DND-41 (cell line): ENCODE measurements at regions not wholly inside any gene's neighbourhood (a gene's known extent, or its start where the extent isn't known, plus 50 kb on each side); places are given as distances from the start of the nearest gene placed in this dataset.

Source experiments
- ATAC-seq: fragments of 200-7000 bp; cut with Tn5 transposase; 3 replicates; pipeline ENCODE4 v1.9.1; 2021; ENCODE audit warnings: low read depth; ENCODE audit not compliant: insufficient read depth
- DNase-seq: peaks from one replicate; pipeline ENCODE4 v3.0.0-alpha.2; 2020
- H2AFZ ChIP-seq: 2 replicates; pipeline ENCODE4 v1.6.0; 2012; ENCODE audit warnings: low read depth, low read length
- H3K27ac ChIP-seq: 2 replicates; pipeline ENCODE4 v1.5.1; 2012; ENCODE audit warnings: low read length, inconsistent platforms
- H3K27me3 ChIP-seq: fragments of 200-600 bp; sonication (generic); 2 replicates; pipeline ENCODE4 v1.6.0; 2012; ENCODE audit warnings: low read length, mild to moderate bottlenecking, inconsistent platforms; ENCODE audit not compliant: insufficient read depth, poor library complexity
- H3K36me3 ChIP-seq: 2 replicates; pipeline ENCODE4 v1.5.1; 2012; ENCODE audit warnings: low read length, inconsistent platforms; ENCODE audit not compliant: insufficient read depth
- H3K4me1 ChIP-seq: 2 replicates; pipeline ENCODE4 v1.5.1; 2012; ENCODE audit warnings: mild to moderate bottlenecking, low read length; ENCODE audit not compliant: insufficient read depth
- H3K4me2 ChIP-seq: 2 replicates; pipeline ENCODE4 v1.6.0; 2012; ENCODE audit warnings: mild to moderate bottlenecking, moderate library complexity, low read length, inconsistent platforms; ENCODE audit not compliant: insufficient read depth
- H3K4me3 ChIP-seq, 2 experiments: fragments of 200-600 bp in 1 of 2; shearing (Covaris generic) in 1 of 2; 2 replicates each; pipeline ENCODE4 v1.5.1; 2012 to 2016; ENCODE audit warnings: inconsistent platforms in 2 of 2, low read length in 2 of 2, mild to moderate bottlenecking in 2 of 2, low read depth in 1 of 2, moderate library complexity in 1 of 2
- H3K79me2 ChIP-seq: 2 replicates; pipeline ENCODE4 v1.6.0; 2012; ENCODE audit warnings: low read length, inconsistent platforms; ENCODE audit not compliant: insufficient read depth
- H3K9ac ChIP-seq: 2 replicates; pipeline ENCODE4 v1.6.0; 2012; ENCODE audit warnings: low read depth, mild to moderate bottlenecking, inconsistent platforms, low read length, moderate library complexity
- H3K9me3 ChIP-seq: 2 replicates; pipeline ENCODE4 v1.5.1; 2012; ENCODE audit warnings: low read length, moderate library complexity, mild to moderate bottlenecking, inconsistent platforms; ENCODE audit not compliant: insufficient read depth, severe bottlenecking
- H4K20me1 ChIP-seq: 2 replicates; pipeline ENCODE4 v1.6.0; 2012; ENCODE audit warnings: low read length; ENCODE audit not compliant: insufficient read depth
- CTCF ChIP-seq: IDR thresholded peaks from 2 replicates; pipeline ENCODE4 v1.5.1; 2012; ENCODE audit warnings: borderline replicate concordance, low read length, moderate library complexity, mild to moderate bottlenecking; ENCODE audit not compliant: poor library complexity, severe bottlenecking; ENCODE audit errors: extremely low read depth
- EZH2 ChIP-seq: IDR thresholded peaks from 3 replicates; pipeline ENCODE4 v1.6.1; 2012; ENCODE audit warnings: borderline replicate concordance, low read depth, mild to moderate bottlenecking, moderate library complexity, low read length, inconsistent platforms; ENCODE audit not compliant: severe bottlenecking

DNA sequence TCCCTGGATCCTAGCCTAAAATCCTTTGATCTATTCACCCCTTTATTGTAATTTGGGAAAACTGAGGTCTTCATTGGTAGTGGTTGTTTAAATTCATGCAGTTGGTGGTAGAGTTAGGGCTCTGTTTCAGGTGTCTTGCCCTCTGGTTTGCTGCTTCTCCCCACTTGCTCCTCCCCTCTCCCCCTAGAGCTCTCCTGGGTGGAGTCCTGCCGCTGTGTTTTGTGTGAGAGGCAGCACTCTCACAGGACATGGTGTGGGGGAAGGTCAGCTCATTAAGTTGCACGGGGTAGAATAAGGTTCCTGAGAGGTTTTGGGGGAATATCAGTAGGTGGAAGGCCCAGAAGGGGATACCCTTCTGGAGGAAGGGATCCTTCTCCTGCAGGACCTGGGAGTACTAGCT lies 98.1 kb upstream of the NECTIN1 start:
- H2AFZ ChIP-seq = no peak overlapping the region
- ATAC-seq = no peak

GRCh38 chr11:119823077-119823476 lies 94.1 kb upstream of the NECTIN1 start:
- no peak for TF ChIP-seq CTCF
- TF ChIP-seq EZH2 = no peak
- H3K4me2 ChIP-seq = no peak overlapping the region
- no peak overlapping the region for H3K4me3 ChIP-seq
- H2AFZ ChIP-seq = no peak overlapping the region
- no peaks in the 10 kb centered on the region for H3K79me2 ChIP-seq
- no peaks in the 10 kb centered on the region for H3K9me3 ChIP-seq
- DNase-seq = no peak
- no peaks in the 10 kb centered on the region for H3K27me3 ChIP-seq
- no peak overlapping the region for H3K27ac ChIP-seq
- no peak overlapping the region for H3K9ac ChIP-seq
- no peak for ATAC-seq
- H3K4me1 ChIP-seq = no peaks in the 10 kb centered on the region
- no peaks in the 10 kb centered on the region for H3K36me3 ChIP-seq
- no peaks in the 10 kb centered on the region for H4K20me1 ChIP-seq

More for the DNA sequence above, 98.1 kb upstream of the NECTIN1 start:
- Histone ChIP-seq H3K36me3 (no peaks in the 10 kb centered on the region), H3K9ac (no peak overlapping the region), H4K20me1 (no peaks in the 10 kb centered on the region), H3K27ac (no peak overlapping the region), H3K4me1 (no peaks in the 10 kb centered on the region), H3K9me3 (no peaks in the 10 kb centered on the region), H3K79me2 (no peaks in the 10 kb centered on the region), H3K27me3 (peaks cover 8% of the 10 kb centered on the region), H3K4me3 (no peak overlapping the region), H3K4me2 (no peak overlapping the region)
- DNase-seq = no peak
- TF ChIP-seq EZH2 (no peak), CTCF (no peak)

DNA sequence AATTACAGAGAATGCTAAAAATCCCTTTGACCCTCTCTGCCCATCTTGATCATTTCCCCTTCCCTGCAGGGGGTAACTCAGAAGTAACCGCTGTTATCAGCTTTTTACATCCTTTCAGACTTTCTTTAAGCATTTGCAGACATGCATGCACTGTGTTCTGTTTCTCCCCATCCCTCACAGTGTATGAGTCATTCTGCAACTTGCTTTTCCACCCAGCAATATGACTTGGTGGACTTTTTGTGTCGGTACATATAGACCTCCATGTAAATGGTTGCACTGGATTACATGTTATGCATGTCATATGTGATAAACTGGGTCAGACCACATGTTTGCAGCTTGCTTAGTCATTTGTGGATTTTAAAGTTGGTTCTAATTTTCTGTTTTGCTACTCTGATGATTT lies 87.7 kb upstream of the NECTIN1 start:
- Histone ChIP-seq H4K20me1 (no peaks in the 10 kb centered on the region), H2AFZ (no peak overlapping the region), H3K4me3 (no peak overlapping the region), H3K4me1 (no peaks in the 10 kb centered on the region), H3K9me3 (no peaks in the 10 kb centered on the region), H3K27me3 (no peaks in the 10 kb centered on the region), H3K79me2 (no peaks in the 10 kb centered on the region), H3K27ac (no peak overlapping the region), H3K4me2 (no peak overlapping the region), H3K36me3 (no peaks in the 10 kb centered on the region), H3K9ac (no peak overlapping the region)
- no peak for TF ChIP-seq CTCF
- TF ChIP-seq EZH2 = no peak
- no peak for ATAC-seq
- DNase-seq = no peak

DNA sequence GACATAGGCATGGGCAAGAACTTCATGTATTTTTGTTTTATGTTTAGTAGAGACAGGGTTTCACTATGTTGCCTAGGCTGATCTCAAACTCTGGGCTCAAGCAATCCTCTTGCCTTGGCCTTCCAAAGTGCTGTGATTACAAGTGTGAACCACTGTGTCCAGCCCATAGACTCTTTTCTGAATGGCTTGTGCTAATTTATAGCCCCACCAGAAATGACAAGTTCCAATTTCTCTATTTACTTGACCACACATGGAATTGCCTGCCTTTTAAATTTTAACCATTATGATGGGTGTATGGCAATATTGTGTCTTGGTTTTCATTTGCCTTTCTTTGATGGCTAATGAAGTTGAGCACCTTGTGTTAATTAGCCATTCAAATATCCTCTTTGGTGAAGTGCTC lies 85.8 kb upstream of the NECTIN1 start:
- ATAC-seq (no peak), DNase-seq (no peak)
- H3K9me3 ChIP-seq = no peaks in the 10 kb centered on the region
- no peak overlapping the region for H3K4me2 ChIP-seq
- H3K4me1 ChIP-seq = no peaks in the 10 kb centered on the region
- H3K27me3 ChIP-seq = no peaks in the 10 kb centered on the region
- no peaks in the 10 kb centered on the region for H3K79me2 ChIP-seq
- H2AFZ ChIP-seq = no peak overlapping the region
- H3K36me3 ChIP-seq = no peaks in the 10 kb centered on the region
- H3K9ac ChIP-seq = no peak overlapping the region
- TF ChIP-seq CTCF (no peak), EZH2 (no peak)
- no peaks in the 10 kb centered on the region for H4K20me1 ChIP-seq
- no peak overlapping the region for H3K4me3 ChIP-seq
- no peak overlapping the region for H3K27ac ChIP-seq
